Activated CD4-positive, alpha-beta T cell treated with anti-CD3 and anti-CD28 coated beads, Interleukin-2, amount 50 U/mL, for 1 hour (primary cell): ENCODE measurements at regions not wholly inside any gene's neighbourhood (a gene's known extent, or its start where the extent isn't known, plus 50 kb on each side); places are given as distances from the start of the nearest gene placed in this dataset.
"Not testable (repeated sequence)": the region's sequence is repeated elsewhere in the genome, so short reads cannot be mapped to it uniquely, and the experiment has no call there.

Experiments used
- DNase-seq: peaks from one replicate; pipeline ENCODE4 v3.0.0-alpha.2; 2020

- no peak for DNase-seq
These were observed 1545.4 kb upstream of the PCDH10 start for GRCh38 chr4:131603705-131604104.

GRCh38 chr4:131609039-131609438 lies 1540.1 kb upstream of the PCDH10 start:
- no peak for DNase-seq

DNA sequence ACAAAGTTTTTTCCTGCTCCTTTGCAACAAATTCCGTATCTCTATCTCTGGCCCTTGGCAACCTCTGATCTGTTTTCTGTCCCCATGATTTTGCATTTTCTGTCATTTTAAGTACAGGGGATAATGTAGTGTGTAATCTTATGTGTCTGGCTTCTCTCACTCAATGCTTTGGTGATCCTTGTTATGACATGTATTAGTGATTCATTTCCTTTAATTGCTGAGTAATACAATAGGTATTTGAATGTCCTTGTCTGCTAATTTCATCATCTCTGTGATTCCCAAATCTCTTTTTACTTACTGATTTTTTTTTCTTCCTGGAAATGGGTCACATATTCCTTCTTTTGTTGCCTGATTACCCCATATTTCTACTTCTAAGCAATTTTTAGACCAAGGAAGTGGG lies 1538.6 kb upstream of the PCDH10 start:
- not testable (repeated sequence) for DNase-seq

- DNase-seq: no peak
These were observed 1535.8 kb upstream of the PCDH10 start for GRCh38 chr4:131613086-131613823.

- DNase-seq: no peak
These were observed 1535.3 kb upstream of the PCDH10 start for GRCh38 chr4:131613824-131614216.

GRCh38 chr4:131632877-131633276 lies 1516.2 kb upstream of the PCDH10 start:
- no peak for DNase-seq

DNA sequence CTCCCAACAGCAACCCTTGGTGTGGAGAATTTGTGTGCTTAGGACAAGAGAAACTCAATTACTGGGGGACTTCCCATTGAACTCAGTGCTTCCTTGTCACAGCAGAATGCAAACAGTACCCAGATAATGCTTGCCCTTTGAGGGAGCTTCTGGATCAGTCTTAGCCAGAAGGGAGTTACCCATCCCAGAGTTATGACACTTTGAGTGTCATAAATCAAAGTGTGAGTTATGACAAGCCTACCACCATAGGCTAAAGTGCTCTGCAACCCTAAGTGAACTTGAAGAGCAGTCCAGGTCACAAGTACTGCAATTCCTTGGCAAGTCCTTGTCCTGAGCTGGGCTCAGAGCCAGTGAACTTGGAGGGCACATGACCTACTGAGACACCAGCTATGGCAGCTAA lies 1513.9 kb upstream of the PCDH10 start:
- no peak for DNase-seq

GRCh38 chr4:131638781-131639180 lies 1510.3 kb upstream of the PCDH10 start:
- no peak for DNase-seq

GRCh38 chr4:131644619-131645018 lies 1504.5 kb upstream of the PCDH10 start:
- no peak for DNase-seq

DNA sequence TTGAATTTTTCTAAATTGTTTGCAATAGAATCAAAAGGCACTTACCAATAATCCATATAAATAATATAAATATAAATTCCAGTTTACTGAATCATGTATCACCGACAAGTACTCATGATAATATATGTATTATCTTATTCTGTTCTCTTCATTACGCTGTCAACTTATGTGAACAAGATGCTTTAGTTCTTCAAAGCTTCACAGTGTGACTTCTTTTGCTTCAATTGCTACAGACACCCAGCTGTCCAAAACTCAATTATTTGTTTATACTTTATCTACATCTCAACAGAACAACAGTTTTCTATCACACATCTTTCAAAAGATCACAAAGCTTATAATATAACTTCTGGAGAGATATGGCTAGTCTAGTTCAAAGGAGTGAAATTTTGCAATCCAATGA lies 1499.9 kb upstream of the PCDH10 start:
- DNase-seq: no peak

DNA sequence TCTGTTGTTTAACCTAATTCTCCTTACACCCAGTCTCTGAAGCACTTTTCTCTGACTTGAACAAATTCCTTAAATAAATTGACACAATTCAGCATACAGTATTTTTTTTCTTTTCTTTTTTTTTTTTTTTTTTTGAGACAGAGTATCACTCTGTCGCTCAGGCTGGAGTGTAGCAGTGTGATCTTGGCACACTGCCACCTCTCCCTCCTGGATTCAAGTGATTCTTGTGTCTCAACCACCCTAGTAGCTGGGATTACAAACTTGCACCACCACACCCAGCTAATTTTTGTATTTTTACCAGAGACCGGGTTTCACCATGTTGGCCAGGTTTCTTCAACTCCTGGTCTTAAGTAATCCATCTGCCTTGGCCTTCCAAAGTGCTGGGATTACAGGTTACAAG lies 1498.1 kb upstream of the PCDH10 start:
- DNase-seq: no peak

DNA sequence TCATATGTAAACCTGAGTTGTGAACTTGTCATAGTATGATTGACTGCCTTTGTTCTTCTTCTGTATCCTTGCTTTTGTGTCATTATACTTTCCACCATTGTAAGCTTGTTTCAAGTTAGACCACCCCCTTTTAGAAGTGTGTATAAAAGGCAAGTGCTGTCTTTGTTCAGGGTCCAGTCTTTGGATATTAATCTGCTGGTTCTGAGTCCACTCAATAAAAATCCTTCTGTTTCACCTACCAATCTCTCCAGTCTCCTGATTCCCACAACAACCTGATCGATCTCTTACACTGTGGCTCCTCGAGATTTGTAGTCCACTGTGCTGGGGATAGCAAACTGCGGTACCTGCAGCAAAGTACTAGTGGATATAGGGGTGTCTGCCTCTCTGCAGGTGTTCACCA lies 1465.8 kb upstream of the PCDH10 start:
- DNase-seq: not testable (repeated sequence)

GRCh38 chr4:131721883-131722282 lies 1427.2 kb upstream of the PCDH10 start:
- DNase-seq: no peak

DNA sequence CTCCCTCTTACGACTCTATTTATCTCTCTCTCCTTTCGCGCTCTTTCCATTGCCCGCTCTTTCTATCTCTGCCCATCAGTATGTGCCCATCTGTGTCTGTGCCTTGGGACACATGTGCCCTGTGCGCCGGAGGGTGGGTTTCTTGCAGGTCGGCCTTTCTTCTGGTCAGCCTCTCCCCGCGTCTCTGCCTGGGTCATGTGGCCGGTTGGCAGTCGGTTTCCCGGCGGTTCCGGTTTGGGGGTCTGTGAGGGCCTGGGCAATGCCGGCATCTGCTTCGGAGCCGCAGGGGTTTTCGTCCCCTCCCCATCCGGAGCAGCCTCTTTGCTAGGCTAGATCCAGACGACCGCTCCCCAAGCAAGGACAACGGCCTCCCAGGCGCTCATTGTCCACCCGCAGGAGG lies 1426.0 kb upstream of the PCDH10 start:
- not testable (repeated sequence) for DNase-seq

DNA sequence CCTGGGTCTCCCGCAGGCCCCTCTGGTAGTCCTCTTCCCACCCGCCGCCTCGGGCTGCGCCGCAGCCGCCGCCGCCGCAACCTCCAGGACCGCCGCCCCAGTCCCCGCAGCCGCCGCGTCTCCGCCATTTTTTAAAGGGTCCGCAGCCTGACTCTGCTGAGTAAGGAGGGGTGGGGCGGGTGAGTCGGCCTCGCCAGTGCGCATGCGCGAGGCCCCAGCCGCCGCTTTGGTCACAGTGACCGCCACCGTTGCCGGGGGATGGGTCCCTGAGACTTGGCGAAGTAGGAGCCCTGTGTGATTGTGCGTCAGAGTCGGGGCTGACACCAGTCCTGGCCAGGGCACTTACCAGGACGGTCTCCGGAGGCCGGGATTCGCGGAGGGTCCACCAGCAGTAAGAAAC lies 1424.2 kb upstream of the PCDH10 start:
- not testable (repeated sequence) for DNase-seq

DNA sequence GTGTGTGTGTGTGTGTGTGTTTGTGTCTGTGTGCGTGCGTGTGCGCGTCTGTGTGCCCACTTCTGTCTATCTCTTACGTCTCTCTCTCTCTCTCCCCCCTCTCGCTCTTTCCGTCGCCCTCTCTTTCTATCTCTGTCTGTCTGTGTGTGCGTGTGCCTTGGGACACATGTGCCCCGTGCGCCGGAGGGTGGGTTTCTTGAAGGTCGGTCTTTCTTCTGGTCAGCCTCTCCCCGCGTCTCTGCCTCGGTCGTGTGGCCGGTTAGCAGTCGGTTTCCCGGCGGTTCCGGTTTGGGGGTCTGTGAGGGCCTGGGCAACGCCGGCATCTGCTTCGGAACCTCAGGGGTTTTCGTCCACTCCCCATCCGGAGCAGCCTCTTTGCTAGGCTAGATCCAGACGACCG lies 1423.6 kb upstream of the PCDH10 start:
- DNase-seq: not testable (repeated sequence)

DNA sequence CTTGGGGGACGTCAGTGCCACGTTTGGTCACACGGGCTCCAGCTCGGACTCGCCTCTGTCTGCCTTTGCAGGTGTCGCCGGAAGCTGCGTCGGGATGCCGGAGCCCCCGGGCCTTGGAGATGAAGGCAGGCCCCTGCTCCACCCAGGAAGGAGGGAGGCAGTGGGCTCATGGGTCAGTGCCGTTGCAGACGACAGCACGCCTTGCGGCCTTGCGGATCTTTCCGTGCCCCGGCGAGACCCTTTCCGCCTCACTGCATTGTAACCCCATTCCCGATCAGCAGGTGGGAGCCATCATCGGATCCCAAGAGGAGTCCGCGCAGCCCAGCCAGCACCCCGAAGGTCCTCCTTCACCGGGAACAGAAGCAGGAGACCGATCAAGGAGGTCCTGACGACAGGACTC lies 1422.2 kb upstream of the PCDH10 start:
- DNase-seq: not testable (repeated sequence)

DNA sequence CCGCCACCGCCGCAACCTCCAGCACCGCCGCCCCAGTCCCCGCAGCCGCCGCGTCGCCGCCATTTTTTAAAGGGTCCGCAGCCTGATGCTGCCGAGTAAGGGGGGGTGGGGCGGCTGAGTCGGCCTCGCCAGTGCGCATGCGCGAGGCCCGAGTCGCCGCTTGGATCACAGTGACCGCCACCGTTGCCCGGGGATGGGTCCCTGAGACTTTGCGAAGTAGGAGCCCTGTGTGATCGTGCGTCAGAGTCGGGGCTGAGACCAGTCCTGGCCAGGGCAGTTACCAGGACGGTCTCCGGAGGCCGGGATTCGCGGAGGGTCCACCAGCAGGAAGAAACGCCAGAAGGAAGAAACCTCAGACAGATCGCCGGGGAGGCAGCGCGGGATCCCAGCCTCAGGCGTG lies 1421.7 kb upstream of the PCDH10 start:
- not testable (repeated sequence) for DNase-seq

GRCh38 chr4:131729205-131729604 lies 1419.9 kb upstream of the PCDH10 start:
- DNase-seq: not testable (repeated sequence)

DNA sequence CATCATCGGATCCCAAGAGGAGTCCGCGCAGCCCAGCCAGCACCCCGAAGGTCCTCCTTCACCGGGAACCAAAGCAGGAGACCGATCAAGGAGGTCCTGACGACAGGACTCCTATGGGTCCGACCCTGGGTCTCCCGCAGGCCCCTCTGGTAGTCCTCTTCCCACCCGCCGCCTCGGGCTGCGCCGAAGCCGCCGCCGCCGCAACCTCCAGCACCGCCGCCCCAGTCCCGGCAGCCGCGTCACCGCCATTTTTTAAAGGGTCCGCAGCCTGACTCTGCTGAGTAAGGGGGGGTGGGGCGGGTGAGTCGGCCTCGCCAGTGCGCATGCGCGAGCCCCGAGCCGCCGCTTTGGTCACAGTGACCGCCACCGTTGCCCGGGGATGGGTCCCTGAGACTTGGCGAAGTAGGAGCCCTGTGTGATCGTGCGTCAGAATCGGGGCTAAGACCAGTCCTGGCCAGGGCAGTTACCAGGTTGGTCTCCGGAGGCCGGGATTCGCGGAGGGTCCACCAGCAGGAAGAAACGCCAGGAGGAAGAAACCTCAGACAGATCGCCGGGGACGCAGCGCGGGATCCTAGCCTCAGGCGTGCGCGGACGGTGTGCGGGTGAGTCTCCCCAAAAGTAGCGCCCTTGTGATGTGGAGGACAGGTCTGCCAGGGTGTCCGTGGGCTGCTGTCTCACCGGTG lies 1419.2 kb upstream of the PCDH10 start:
- not testable (repeated sequence) for DNase-seq

GRCh38 chr4:131730574-131730973 lies 1418.5 kb upstream of the PCDH10 start:
- DNase-seq: not testable (repeated sequence)

DNA sequence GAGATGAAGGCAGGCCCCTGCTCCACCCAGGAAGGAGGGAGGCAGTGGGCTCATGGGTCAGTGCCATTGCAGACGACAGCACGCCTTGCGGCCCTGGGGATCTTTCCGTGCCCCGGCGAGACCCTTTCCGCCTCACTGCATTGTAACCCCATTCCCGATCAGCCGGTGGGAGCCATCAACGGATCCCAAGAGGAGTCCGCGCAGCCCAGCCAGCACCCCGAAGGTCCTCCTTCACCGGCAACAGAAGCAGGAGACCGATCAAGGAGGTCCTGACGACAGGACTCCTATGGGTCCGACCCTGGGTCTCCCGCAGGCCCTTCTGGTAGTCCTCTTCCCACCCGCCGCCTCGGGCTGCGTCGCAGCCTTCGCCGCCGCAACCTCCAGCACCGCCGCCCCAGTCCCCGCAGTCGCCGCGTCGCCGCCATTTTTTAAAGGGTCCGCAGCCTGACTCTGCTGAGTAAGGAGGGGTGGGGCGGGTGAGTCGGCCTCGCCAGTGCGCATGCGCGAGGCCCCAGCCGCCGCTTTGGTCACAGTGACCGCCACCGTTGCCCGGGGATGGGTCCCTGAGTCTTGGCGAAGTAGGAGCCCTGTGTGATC lies 1417.0 kb upstream of the PCDH10 start:
- not testable (repeated sequence) for DNase-seq

- DNase-seq: not testable (repeated sequence)
These were observed 1414.8 kb upstream of the PCDH10 start for GRCh38 chr4:131734321-131734720.

- not testable (repeated sequence) for DNase-seq
These were observed 1414.2 kb upstream of the PCDH10 start for GRCh38 chr4:131734851-131735385.
